Naive thymus-derived CD4-positive, alpha-beta T cell (primary cell): ENCODE measurements at regions not wholly inside any gene's neighbourhood (a gene's known extent, or its start where the extent isn't known, plus 50 kb on each side); places are given as distances from the start of the nearest gene placed in this dataset.

Experiments
- ATAC-seq: fragments of 150-1000 bp; cut with Tn5 transposase; 2 replicates; pipeline ENCODE4 v1.10.0; 2021; ENCODE audit warnings: mild to moderate bottlenecking, moderate library complexity
- CTCF ChIA-PET: fragments of 350-600 bp; sonication (Branson Sonifier 250); formaldehyde crosslinking; loops from one replicate; lab custom pipeline; 2021; ENCODE audit warnings: antibody characterized with exemption; lab: Charles Lee
- POLR2A ChIA-PET: fragments of 350-600 bp; sonication (Branson Sonifier 250); formaldehyde crosslinking; loops from one replicate; lab custom pipeline; 2021; ENCODE audit warnings: antibody characterized with exemption, inconsistent platforms; lab: Charles Lee
- DNase-seq, 9 donors: peaks; one replicate each; pipeline versions ENCODE4 v3.0.0 to v3.0.0-alpha.2; 2020 to 2022; ENCODE audit warnings: mixed read lengths in 1 of 9
- H3K27ac ChIP-seq: one replicate; pipeline ENCODE4 v1.7.0; 2013; ENCODE audit warnings: mild to moderate bottlenecking, low read depth, low read length, moderate library complexity
- H3K27me3 ChIP-seq, 2 donors: one replicate each; pipeline ENCODE4 v1.7.0; 2013; ENCODE audit warnings: low read length in 2 of 2, mild to moderate bottlenecking in 2 of 2, moderate library complexity in 2 of 2; ENCODE audit not compliant: control insufficient read depth in 2 of 2, insufficient read depth in 2 of 2
- H3K36me3 ChIP-seq, 3 experiments: 1 replicate in 2 of 3; 2 replicates in 1 of 3; pipeline ENCODE4 v1.7.0; 2013; ENCODE audit warnings: low read length in 3 of 3, mild to moderate bottlenecking in 3 of 3, moderate library complexity in 1 of 3; ENCODE audit not compliant: insufficient read depth in 3 of 3, control insufficient read depth in 2 of 3
- H3K4me1 ChIP-seq, 2 donors: one replicate each; pipeline ENCODE4 v1.7.0; 2013; ENCODE audit warnings: low read length in 2 of 2, mild to moderate bottlenecking in 2 of 2, moderate library complexity in 1 of 2; ENCODE audit not compliant: control insufficient read depth in 2 of 2, insufficient read depth in 2 of 2
- H3K4me3 ChIP-seq: 2 replicates; pipeline ENCODE4 v1.7.0; 2013; ENCODE audit warnings: mild to moderate bottlenecking, low read length
- H3K9me3 ChIP-seq, 3 experiments: 1 replicate in 2 of 3; 2 replicates in 1 of 3; pipeline ENCODE4 v1.7.0; 2013; ENCODE audit warnings: low read length in 3 of 3; ENCODE audit not compliant: control insufficient read depth in 2 of 3
- H3K27ac Mint-ChIP-seq, 9 donors: one replicate each; pipeline ENCODE4 v1.8.0; 2020 to 2022; ENCODE audit warnings: mixed read lengths in 9 of 9, mild to moderate bottlenecking in 8 of 9, moderate library complexity in 5 of 9, inconsistent platforms in 2 of 9
- H3K27me3 Mint-ChIP-seq, 5 donors: one replicate each; pipeline ENCODE4 v1.8.0; 2021 to 2022; ENCODE audit warnings: mixed read lengths in 5 of 5, mild to moderate bottlenecking in 1 of 5
- H3K36me3 Mint-ChIP-seq, 5 donors: one replicate each; pipeline ENCODE4 v1.8.0; 2020 to 2022; ENCODE audit warnings: mixed read lengths in 5 of 5, mild to moderate bottlenecking in 3 of 5, inconsistent platforms in 1 of 5
- H3K4me1 Mint-ChIP-seq, 7 donors: one replicate each; pipeline ENCODE4 v1.8.0; 2020 to 2022; ENCODE audit warnings: mixed read lengths in 7 of 7, mild to moderate bottlenecking in 3 of 7, inconsistent platforms in 1 of 7
- H3K4me3 Mint-ChIP-seq, 10 donors: one replicate each; pipeline ENCODE4 v1.8.0; 2020 to 2022; ENCODE audit warnings: mild to moderate bottlenecking in 10 of 10, mixed read lengths in 10 of 10, moderate library complexity in 6 of 10, inconsistent platforms in 2 of 10
- H3K9me3 Mint-ChIP-seq, 11 donors: one replicate each; pipeline ENCODE4 v1.8.0; 2020 to 2022; ENCODE audit warnings: mixed read lengths in 11 of 11, mild to moderate bottlenecking in 4 of 11, inconsistent platforms in 1 of 11, moderate library complexity in 1 of 11
- intact Hi-C, 2 donors: fragments of 100-400 bp; cut with micrococcal nuclease; formaldehyde crosslinking; loops; one replicate each; pipeline ENCODE4 v1.15.1; 2023

- Histone ChIP-seq H3K27ac (no peak overlapping the region), H3K36me3 (no peaks in the 10 kb centered on the region), H3K27me3 (no peaks in the 10 kb centered on the region), H3K4me1 (no peaks in the 10 kb centered on the region), H3K4me3 (no peak overlapping the region), H3K9me3 (no peaks in the 10 kb centered on the region)
- POLR2A ChIA-PET: no interaction called here
- peaks cover 0 to 6% (median 0%) of the 10 kb centered on the region in 11 donors for H3K9me3 Mint-ChIP-seq
- no peaks in the 10 kb centered on the region for H3K4me1 Mint-ChIP-seq
- no peaks in the 10 kb centered on the region for H3K36me3 Mint-ChIP-seq
- H3K27me3 Mint-ChIP-seq: peaks cover 4 to 34% (median 18%) of the 10 kb centered on the region in 5 donors
- no peak overlapping the region for H3K4me3 Mint-ChIP-seq
- intact Hi-C loops: no loop called here
- ATAC-seq: no peak
- DNase-seq: no peak
- no peak overlapping the region for H3K27ac Mint-ChIP-seq
- CTCF ChIA-PET: no interaction called here
Measured at GRCh38 chr9:126205845-126206498, 120.7 kb upstream of the MVB12B start.

GRCh38 chr9:126207256-126207655, 119.4 kb upstream of the MVB12B start:
- no peaks in the 10 kb centered on the region for H3K4me1 Mint-ChIP-seq

GRCh38 chr9:126208216-126208758, 118.3 kb upstream of the MVB12B start:
- ATAC-seq (no peak), DNase-seq (no peak)
- peaks cover 0 to 19% (median 7%) of the 10 kb centered on the region in 5 donors for H3K27me3 Mint-ChIP-seq
- Histone ChIP-seq H3K36me3 (no peaks in the 10 kb centered on the region), H3K27me3 (no peaks in the 10 kb centered on the region), H3K4me3 (no peak overlapping the region), H3K4me1 (no peaks in the 10 kb centered on the region), H3K27ac (no peak overlapping the region), H3K9me3 (no peaks in the 10 kb centered on the region)
- no peaks in the 10 kb centered on the region for H3K36me3 Mint-ChIP-seq
- no peak overlapping the region for H3K27ac Mint-ChIP-seq
- no peaks in the 10 kb centered on the region for H3K4me1 Mint-ChIP-seq
- H3K4me3 Mint-ChIP-seq: no peak overlapping the region
- POLR2A ChIA-PET: no interaction called here
- H3K9me3 Mint-ChIP-seq: peaks cover 0 to 4% (median 0%) of the 10 kb centered on the region in 11 donors
- intact Hi-C loops: no loop called here
- CTCF ChIA-PET: no interaction called here

More at GRCh38 chr9:126207256-126207655, 119.4 kb upstream of the MVB12B start:
- Histone ChIP-seq H3K36me3 (no peaks in the 10 kb centered on the region), H3K4me3 (no peak overlapping the region), H3K9me3 (no peaks in the 10 kb centered on the region), H3K27ac (no peak overlapping the region), H3K27me3 (no peaks in the 10 kb centered on the region), H3K4me1 (no peaks in the 10 kb centered on the region)
- peaks cover 0 to 4% (median 0%) of the 10 kb centered on the region in 11 donors for H3K9me3 Mint-ChIP-seq
- intact Hi-C loops: no loop called here
- POLR2A ChIA-PET: no interaction called here
- peaks cover 0 to 27% (median 16%) of the 10 kb centered on the region in 5 donors for H3K27me3 Mint-ChIP-seq
- ATAC-seq (no peak), DNase-seq (no peak)
- CTCF ChIA-PET: no interaction called here
- H3K36me3 Mint-ChIP-seq: no peaks in the 10 kb centered on the region
- H3K27ac Mint-ChIP-seq: no peak overlapping the region
- H3K4me3 Mint-ChIP-seq: no peak overlapping the region

GRCh38 chr9:126211441-126212074, 115.1 kb upstream of the MVB12B start:
- no peak overlapping the region for H3K4me3 Mint-ChIP-seq
- Histone ChIP-seq H3K4me1 (no peaks in the 10 kb centered on the region), H3K9me3 (no peaks in the 10 kb centered on the region), H3K36me3 (no peaks in the 10 kb centered on the region), H3K27ac (no peak overlapping the region), H3K4me3 (no peak overlapping the region), H3K27me3 (no peaks in the 10 kb centered on the region)
- DNase-seq (no peak), ATAC-seq (no peak)
- H3K9me3 Mint-ChIP-seq: peaks cover 4 to 23% (median 9%) of the 10 kb centered on the region in 11 donors
- H3K27me3 Mint-ChIP-seq: peaks cover 12 to 34% (median 25%) of the 10 kb centered on the region in 5 donors
- H3K27ac Mint-ChIP-seq: no peak overlapping the region
- no peaks in the 10 kb centered on the region for H3K4me1 Mint-ChIP-seq
- H3K36me3 Mint-ChIP-seq: peaks cover 0 to 6% (median 0%) of the 10 kb centered on the region in 5 donors
- intact Hi-C loops: no loop called here
- ChIA-PET POLR2A (no interaction called here), CTCF (no interaction called here)

- no peaks in the 10 kb centered on the region for H3K4me1 ChIP-seq
- DNase-seq (no peak), ATAC-seq (no peak)
- no peaks in the 10 kb centered on the region for H3K9me3 ChIP-seq
- peaks cover 4 to 23% (median 9%) of the 10 kb centered on the region in 11 donors for H3K9me3 Mint-ChIP-seq
- H3K27ac Mint-ChIP-seq: no peak overlapping the region
- intact Hi-C loops: no loop called here
- H3K27ac ChIP-seq: no peak overlapping the region
- ChIA-PET CTCF (no interaction called here), POLR2A (no interaction called here)
- no peak overlapping the region for H3K4me3 ChIP-seq
- H3K4me1 Mint-ChIP-seq: peaks cover 0 to 3% (median 0%) of the 10 kb centered on the region in 7 donors
- H3K4me3 Mint-ChIP-seq: no peak overlapping the region
- peaks cover 0 to 14% (median 0%) of the 10 kb centered on the region in 5 donors for H3K36me3 Mint-ChIP-seq
- H3K36me3 ChIP-seq: no peaks in the 10 kb centered on the region
- H3K27me3 ChIP-seq: no peaks in the 10 kb centered on the region
- H3K27me3 Mint-ChIP-seq: peaks cover 35 to 50% (median 49%) of the 10 kb centered on the region in 5 donors
Measured at GRCh38 chr9:126215486-126215885, 111.1 kb upstream of the MVB12B start.

- POLR2A ChIA-PET: no interaction called here
- Histone ChIP-seq H3K36me3 (no peaks in the 10 kb centered on the region), H3K27ac (no peak overlapping the region), H3K27me3 (no peaks in the 10 kb centered on the region), H3K4me1 (no peaks in the 10 kb centered on the region), H3K9me3 (no peaks in the 10 kb centered on the region), H3K4me3 (no peak overlapping the region)
- Mint-ChIP-seq H3K27ac (no peak overlapping the region), H3K9me3 (peaks cover 4 to 32% (median 13%) of the 10 kb centered on the region in 11 donors), H3K4me1 (peaks cover 0 to 3% (median 0%) of the 10 kb centered on the region in 7 donors), H3K27me3 (peaks cover 49 to 63% (median 62%) of the 10 kb centered on the region in 5 donors), H3K4me3 (no peak overlapping the region), H3K36me3 (peaks cover 0 to 14% (median 0%) of the 10 kb centered on the region in 5 donors)
- CTCF ChIA-PET: no interaction called here
- no peak for ATAC-seq
- no peak for DNase-seq
- intact Hi-C loops: no loop called here
Measured at GRCh38 chr9:126216826-126217225, 109.8 kb upstream of the MVB12B start.
